ENCODE measurements at regions not wholly inside any gene's neighbourhood (a gene's known extent, or its start where the extent isn't known, plus 50 kb on each side); places are given as distances from the start of the nearest gene placed in this dataset.

DNA sequence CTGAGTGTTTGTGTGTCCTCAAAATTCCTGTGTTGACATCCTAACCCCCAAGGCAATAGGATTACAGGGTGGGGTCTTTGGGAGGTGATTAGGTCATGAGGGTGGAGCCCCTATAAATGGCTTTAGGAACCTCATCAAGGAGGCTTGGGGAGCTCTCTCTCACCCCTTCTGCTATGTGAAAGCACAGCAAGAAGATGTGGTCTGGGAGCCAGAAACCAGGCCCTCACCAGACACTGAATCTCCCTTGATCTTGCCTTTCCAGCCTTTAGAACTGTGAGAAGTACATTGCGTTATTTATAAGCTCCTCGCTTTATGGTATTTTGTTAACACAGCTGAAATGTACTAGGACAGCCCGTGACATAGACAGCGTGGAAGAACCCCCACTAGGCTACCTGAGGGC is 712.0 kb upstream of the SGCG start:
- TF ChIP-seq, protein P1, sequence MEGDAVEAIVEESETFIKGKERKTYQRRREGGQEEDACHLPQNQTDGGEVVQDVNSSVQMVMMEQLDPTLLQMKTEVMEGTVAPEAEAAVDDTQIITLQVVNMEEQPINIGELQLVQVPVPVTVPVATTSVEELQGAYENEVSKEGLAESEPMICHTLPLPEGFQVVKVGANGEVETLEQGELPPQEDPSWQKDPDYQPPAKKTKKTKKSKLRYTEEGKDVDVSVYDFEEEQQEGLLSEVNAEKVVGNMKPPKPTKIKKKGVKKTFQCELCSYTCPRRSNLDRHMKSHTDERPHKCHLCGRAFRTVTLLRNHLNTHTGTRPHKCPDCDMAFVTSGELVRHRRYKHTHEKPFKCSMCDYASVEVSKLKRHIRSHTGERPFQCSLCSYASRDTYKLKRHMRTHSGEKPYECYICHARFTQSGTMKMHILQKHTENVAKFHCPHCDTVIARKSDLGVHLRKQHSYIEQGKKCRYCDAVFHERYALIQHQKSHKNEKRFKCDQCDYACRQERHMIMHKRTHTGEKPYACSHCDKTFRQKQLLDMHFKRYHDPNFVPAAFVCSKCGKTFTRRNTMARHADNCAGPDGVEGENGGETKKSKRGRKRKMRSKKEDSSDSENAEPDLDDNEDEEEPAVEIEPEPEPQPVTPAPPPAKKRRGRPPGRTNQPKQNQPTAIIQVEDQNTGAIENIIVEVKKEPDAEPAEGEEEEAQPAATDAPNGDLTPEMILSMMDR (IDR thresholded peaks at IDR 0.05 in 2 of 3, conservative IDR thresholded peaks at IDR 0.05 in 1 of 3; ENCODE audit: insufficient read depth in 2 of 3, low read depth in 1 of 3, low read length in 3 of 3) = no peak
- TF ChIP-seq, protein P2, sequence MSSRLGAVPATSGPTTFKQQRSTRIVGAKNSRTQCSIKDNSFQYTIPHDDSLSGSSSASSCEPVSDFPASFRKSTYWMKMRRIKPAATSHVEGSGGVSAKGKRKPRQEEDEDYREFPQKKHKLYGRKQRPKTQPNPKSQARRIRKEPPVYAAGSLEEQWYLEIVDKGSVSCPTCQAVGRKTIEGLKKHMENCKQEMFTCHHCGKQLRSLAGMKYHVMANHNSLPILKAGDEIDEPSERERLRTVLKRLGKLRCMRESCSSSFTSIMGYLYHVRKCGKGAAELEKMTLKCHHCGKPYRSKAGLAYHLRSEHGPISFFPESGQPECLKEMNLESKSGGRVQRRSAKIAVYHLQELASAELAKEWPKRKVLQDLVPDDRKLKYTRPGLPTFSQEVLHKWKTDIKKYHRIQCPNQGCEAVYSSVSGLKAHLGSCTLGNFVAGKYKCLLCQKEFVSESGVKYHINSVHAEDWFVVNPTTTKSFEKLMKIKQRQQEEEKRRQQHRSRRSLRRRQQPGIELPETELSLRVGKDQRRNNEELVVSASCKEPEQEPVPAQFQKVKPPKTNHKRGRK (tag; IDR thresholded peaks at IDR 0.05) = no peak
- no peak for TF ChIP-seq YY1 (IDR thresholded peaks at IDR 0.05; ENCODE audit: borderline replicate concordance in 1 of 3, control insufficient read depth in 1 of 3, extremely low read depth in 1 of 3, insufficient read depth in 3 of 3, insufficient read length in 1 of 3, insufficient replicate concordance in 2 of 3, low read depth in 1 of 3, low read length in 2 of 3)
- TF ChIP-seq, protein P3, sequence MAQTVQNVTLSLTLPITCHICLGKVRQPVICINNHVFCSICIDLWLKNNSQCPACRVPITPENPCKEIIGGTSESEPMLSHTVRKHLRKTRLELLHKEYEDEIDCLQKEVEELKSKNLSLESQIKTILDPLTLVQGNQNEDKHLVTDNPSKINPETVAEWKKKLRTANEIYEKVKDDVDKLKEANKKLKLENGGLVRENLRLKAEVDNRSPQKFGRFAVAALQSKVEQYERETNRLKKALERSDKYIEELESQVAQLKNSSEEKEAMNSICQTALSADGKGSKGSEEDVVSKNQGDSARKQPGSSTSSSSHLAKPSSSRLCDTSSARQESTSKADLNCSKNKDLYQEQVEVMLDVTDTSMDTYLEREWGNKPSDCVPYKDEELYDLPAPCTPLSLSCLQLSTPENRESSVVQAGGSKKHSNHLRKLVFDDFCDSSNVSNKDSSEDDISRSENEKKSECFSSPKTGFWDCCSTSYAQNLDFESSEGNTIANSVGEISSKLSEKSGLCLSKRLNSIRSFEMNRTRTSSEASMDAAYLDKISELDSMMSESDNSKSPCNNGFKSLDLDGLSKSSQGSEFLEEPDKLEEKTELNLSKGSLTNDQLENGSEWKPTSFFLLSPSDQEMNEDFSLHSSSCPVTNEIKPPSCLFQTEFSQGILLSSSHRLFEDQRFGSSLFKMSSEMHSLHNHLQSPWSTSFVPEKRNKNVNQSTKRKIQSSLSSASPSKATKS (CRISPR knock-in tag; IDR thresholded peaks at IDR 0.05) = no peak
- TF ChIP-seq KLF1 (tag; IDR thresholded peaks at IDR 0.05) = no peak
- no peak for TF ChIP-seq KAT7 (CRISPR knock-in tag; IDR thresholded peaks at IDR 0.05; ENCODE audit: borderline replicate concordance)
- no peak for TF ChIP-seq ZNF668 (CRISPR knock-in tag; IDR thresholded peaks at IDR 0.05)
- no peak for TF ChIP-seq SIX5 (IDR thresholded peaks at IDR 0.05; ENCODE audit: borderline replicate concordance in 1 of 2, insufficient read depth in 1 of 2, low read depth in 1 of 2, low read length in 2 of 2)
- TF ChIP-seq, protein P4, sequence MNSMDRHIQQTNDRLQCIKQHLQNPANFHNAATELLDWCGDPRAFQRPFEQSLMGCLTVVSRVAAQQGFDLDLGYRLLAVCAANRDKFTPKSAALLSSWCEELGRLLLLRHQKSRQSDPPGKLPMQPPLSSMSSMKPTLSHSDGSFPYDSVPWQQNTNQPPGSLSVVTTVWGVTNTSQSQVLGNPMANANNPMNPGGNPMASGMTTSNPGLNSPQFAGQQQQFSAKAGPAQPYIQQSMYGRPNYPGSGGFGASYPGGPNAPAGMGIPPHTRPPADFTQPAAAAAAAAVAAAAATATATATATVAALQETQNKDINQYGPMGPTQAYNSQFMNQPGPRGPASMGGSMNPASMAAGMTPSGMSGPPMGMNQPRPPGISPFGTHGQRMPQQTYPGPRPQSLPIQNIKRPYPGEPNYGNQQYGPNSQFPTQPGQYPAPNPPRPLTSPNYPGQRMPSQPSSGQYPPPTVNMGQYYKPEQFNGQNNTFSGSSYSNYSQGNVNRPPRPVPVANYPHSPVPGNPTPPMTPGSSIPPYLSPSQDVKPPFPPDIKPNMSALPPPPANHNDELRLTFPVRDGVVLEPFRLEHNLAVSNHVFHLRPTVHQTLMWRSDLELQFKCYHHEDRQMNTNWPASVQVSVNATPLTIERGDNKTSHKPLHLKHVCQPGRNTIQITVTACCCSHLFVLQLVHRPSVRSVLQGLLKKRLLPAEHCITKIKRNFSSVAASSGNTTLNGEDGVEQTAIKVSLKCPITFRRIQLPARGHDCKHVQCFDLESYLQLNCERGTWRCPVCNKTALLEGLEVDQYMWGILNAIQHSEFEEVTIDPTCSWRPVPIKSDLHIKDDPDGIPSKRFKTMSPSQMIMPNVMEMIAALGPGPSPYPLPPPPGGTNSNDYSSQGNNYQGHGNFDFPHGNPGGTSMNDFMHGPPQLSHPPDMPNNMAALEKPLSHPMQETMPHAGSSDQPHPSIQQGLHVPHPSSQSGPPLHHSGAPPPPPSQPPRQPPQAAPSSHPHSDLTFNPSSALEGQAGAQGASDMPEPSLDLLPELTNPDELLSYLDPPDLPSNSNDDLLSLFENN (IDR thresholded peaks at IDR 0.05; ENCODE audit: low read depth in 2 of 2, low read length in 2 of 2) = no peak
